K562 (cell line): ENCODE measurements at regions not wholly inside any gene's neighbourhood (a gene's known extent, or its start where the extent isn't known, plus 50 kb on each side); places are given as distances from the start of the nearest gene placed in this dataset.

Experiments
- JUND ChIP-seq, 2 experiments: IDR thresholded peaks; 2 replicates in 1 of 2; 3 replicates in 1 of 2; pipeline ENCODE4 v1.6.1; 2011; ENCODE audit warnings: borderline replicate concordance in 2 of 2, low read depth in 2 of 2, low read length in 2 of 2, improper control_type of control experiment in 1 of 2, missing biosample characterization in 1 of 2, missing genetic modification characterization in 1 of 2, missing genetic modification reagents in 1 of 2
- ZBTB7A ChIP-seq: IDR thresholded peaks from 2 replicates; pipeline ENCODE4 v1.6.1; 2011; ENCODE audit warnings: low read depth, mild to moderate bottlenecking, low read length, moderate library complexity, borderline replicate concordance; ENCODE audit not compliant: control insufficient read depth
- ZNF175 ChIP-seq: fragments of 200-800 bp; sonication (Bioruptor generic); IDR thresholded peaks from 2 replicates; pipeline ENCODE4 v1.6.1; 2016; ENCODE audit warnings: low read depth, mild to moderate bottlenecking, missing genetic modification characterization, missing compliant biosample characterization
- TF ChIP-seq, protein P1 (sequence below): IDR thresholded peaks from 3 replicates; pipeline ENCODE4 v1.6.1; 2011; ENCODE audit warnings: borderline replicate concordance, mild to moderate bottlenecking, moderate library complexity; ENCODE audit not compliant: insufficient read length; ENCODE audit errors: extremely low read depth
- TF ChIP-seq, protein P2 (sequence below), 3 experiments: IDR thresholded peaks in 2 of 3; conservative IDR thresholded peaks in 1 of 3; 2 replicates each; pipeline ENCODE4 v1.5.1; 2011 to 2012; ENCODE audit warnings: low read length in 3 of 3, mild to moderate bottlenecking in 3 of 3, control low read depth in 2 of 3, improper control_type of control experiment in 1 of 3, inconsistent platforms in 1 of 3, low read depth in 1 of 3, mixed read lengths in 1 of 3, moderate library complexity in 1 of 3; ENCODE audit not compliant: insufficient read depth in 2 of 3

DNA sequence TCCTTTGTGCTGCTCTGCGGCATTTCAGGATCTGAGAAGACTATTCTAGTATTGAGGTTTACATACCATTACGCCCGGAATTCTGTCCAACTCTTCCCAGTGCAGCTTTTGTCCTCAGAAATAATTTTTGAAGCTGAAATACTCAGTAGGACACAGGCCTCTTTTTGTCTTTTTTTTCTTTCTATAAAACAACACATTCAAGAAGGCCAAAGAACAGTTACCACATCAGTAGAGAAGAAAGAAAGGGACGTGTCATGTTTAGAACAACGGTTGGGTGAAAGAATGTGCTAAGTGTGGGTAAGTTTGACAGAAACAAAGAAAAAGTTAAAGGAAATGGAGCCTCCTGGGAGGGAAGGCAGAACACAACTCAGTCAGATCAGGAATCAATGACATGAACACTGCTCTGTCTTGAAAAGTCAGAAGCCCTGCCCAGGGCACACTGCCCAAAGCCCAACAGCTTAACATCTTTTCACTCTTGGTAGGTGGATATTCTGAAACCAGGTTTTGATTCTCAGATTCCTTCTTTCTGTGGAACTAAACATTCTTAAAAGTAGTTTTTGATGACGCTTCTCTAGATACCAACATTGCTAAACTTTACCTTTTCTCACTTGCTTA is 198.6 kb upstream of the CWC22 start:
- TF ChIP-seq ZBTB7A (no peak), JUND (IDR thresholded peaks at IDR 0.05; ENCODE audit: borderline replicate concordance, low read depth, low read length) (no peak), JUND (tag; IDR thresholded peaks at IDR 0.05; ENCODE audit: borderline replicate concordance, low read depth, low read length) (no peak), ZNF175 (CRISPR knock-in tag) (no peak)
- TF ChIP-seq, protein P1, sequence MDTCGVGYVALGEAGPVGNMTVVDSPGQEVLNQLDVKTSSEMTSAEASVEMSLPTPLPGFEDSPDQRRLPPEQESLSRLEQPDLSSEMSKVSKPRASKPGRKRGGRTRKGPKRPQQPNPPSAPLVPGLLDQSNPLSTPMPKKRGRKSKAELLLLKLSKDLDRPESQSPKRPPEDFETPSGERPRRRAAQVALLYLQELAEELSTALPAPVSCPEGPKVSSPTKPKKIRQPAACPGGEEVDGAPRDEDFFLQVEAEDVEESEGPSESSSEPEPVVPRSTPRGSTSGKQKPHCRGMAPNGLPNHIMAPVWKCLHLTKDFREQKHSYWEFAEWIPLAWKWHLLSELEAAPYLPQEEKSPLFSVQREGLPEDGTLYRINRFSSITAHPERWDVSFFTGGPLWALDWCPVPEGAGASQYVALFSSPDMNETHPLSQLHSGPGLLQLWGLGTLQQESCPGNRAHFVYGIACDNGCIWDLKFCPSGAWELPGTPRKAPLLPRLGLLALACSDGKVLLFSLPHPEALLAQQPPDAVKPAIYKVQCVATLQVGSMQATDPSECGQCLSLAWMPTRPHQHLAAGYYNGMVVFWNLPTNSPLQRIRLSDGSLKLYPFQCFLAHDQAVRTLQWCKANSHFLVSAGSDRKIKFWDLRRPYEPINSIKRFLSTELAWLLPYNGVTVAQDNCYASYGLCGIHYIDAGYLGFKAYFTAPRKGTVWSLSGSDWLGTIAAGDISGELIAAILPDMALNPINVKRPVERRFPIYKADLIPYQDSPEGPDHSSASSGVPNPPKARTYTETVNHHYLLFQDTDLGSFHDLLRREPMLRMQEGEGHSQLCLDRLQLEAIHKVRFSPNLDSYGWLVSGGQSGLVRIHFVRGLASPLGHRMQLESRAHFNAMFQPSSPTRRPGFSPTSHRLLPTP, result no peak
- TF ChIP-seq, protein P2, sequence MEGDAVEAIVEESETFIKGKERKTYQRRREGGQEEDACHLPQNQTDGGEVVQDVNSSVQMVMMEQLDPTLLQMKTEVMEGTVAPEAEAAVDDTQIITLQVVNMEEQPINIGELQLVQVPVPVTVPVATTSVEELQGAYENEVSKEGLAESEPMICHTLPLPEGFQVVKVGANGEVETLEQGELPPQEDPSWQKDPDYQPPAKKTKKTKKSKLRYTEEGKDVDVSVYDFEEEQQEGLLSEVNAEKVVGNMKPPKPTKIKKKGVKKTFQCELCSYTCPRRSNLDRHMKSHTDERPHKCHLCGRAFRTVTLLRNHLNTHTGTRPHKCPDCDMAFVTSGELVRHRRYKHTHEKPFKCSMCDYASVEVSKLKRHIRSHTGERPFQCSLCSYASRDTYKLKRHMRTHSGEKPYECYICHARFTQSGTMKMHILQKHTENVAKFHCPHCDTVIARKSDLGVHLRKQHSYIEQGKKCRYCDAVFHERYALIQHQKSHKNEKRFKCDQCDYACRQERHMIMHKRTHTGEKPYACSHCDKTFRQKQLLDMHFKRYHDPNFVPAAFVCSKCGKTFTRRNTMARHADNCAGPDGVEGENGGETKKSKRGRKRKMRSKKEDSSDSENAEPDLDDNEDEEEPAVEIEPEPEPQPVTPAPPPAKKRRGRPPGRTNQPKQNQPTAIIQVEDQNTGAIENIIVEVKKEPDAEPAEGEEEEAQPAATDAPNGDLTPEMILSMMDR (IDR thresholded peaks at IDR 0.05 in 2 of 3, conservative IDR thresholded peaks at IDR 0.05 in 1 of 3; ENCODE audit: insufficient read depth in 2 of 3, low read depth in 1 of 3, low read length in 3 of 3), result no peak
